ENCODE measurements at regions not wholly inside any gene's neighbourhood (a gene's known extent, or its start where the extent isn't known, plus 50 kb on each side); places are given as distances from the start of the nearest gene placed in this dataset.
"Not testable (repeated sequence)": the region's sequence is repeated elsewhere in the genome, so short reads cannot be mapped to it uniquely, and the experiment has no call there.

DNA sequence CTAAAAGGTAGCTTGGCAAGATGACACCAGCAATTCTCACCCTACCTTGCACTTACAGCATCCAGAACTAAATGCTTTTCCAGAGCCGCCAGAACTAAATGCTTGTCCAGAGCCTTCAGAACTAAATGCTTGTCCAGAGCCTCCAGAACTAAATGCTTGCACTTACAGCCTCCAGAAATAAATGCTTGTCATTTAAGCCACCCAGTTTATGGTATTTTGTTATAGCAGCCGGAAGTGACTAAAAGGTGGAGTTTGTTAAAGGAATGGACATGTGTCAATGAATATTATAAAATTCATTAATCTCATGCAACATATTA, 133.5 kb downstream of the GPX5 start:
- DNase-seq: no peak

DNA sequence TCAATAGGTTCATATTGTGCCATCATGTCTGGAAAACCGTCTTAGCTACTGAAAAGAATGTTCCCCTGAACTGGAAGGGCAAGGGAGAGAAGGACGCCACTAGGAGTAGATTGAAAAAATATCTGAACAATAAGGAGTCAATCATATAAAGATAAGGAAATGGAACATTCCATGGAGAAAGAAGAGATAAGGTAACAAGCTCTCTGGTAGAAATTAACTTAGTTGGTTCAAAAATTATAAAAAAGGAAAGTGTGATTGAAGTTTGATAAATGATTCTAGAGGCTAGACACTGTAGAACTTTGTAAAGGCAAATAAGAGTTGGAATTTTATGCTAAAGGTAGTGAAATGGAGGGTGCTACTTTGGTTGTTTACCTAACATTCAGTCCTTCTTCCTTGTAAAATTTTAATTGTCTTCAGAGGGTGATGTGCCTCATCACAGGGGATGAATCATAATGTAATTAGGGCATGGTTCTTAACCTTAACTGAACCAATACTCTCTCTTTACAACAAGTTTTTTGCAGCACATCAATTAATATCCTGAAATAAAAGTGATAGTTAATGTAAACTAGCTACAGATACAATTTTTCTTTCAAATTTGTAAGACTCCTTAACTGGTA, 135.5 kb downstream of the GPX5 start:
- no peak for DNase-seq

DNA sequence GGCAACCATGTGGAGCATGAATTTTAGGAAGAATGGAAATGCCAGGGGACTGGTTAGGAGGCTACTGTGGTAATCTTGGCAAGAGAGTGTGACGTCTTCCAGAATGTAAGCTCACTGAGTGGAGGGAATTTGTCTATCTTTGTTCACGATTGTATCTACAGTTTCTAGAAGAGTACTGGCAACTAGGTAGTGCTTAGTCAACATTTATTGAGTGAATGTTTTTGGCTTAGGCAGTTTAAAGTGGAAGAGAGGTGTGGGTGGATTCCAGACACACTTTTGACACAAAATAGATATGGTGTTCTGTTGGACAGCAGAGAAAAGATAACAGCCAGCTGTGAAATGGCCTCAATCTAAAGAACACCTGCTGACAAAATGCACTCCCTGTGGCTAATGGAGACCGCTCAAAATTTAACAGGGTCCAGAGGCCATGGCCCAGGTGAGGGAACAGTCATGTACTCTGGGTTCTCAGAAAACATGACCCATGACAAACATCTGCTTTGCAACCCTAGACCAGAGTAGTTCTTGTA, 139.3 kb downstream of the GPX5 start:
- no peak for DNase-seq

GRCh38 chr6:28673417-28673786, 147.7 kb downstream of the GPX5 start:
- DNase-seq: no peak

GRCh38 chr6:28673787-28674671, 148.3 kb downstream of the GPX5 start:
- peak; percentile 40 for DNase-seq

DNA sequence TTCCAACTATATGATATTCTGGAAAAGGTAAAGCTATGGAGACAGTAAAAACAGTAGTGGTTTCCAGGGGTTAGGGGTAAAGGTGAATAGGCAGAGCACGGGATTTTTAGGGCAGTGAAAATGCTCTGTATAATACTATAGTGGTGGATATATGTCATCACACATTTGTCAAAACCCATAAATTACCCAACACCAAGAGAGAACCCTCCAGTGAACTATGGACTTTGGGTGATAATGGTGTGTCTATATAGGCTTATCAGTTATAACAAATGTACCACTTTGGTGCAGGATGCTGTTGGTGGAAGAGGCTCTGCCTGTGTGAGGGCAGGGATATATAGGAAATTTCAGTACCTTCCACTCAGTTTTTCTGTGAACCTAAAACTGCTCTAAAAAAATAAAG, 149.9 kb downstream of the GPX5 start:
- DNase-seq: no peak

DNA sequence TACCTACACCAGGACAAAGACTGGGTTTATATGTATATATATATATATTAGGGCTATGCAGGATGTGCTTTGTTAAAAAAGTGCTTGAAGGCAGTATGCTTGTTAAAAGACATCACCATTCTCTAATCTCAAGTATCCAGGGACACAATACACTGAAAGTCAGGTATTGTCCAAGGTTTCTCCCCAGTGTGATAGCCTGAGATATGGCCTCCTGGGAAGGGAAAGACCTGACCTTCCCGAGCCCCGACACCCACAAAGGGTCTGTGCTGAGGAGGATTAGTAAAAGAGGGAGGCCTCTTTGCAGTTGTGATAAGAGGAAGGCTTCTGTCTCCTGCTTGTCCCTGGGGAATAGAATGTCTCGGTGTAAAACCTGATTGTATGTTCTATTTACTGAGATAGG, 156.9 kb downstream of the GPX5 start:
- DNase-seq: no peak

DNA sequence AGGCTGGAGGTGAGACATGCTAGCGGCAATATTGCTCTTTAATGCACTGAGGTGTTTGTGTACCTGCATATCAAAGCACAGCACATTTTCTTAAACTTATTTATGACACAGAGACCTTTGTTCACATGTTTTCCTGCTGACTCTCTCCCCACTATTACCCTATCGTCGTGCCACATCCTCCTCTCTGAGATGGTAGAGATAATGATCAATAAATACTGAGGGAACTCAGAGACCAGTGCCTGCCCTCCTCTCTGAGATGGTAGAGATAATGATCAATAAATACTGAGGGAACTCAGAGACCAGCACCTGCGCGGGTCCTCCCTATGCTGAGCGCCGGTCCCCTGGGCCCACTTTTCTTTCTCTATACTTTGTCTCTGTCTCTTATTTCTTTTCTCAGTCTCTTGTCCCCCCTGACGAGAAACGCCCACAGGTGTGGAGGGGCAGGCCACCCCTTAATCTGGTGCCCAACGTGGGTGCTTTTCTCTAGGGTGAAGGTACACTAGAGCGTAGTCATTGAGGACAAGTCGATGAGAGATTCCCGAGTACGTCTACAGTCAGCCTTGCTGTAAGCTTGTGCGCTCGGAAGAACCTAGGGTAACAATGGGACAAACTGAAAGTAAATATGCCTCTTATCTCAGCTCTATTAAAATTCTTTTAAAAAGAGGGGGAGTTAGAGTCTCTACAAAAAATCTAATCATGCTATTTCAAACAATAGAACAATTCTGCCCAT, 157.4 kb downstream of the GPX5 start:
- not testable (repeated sequence) for DNase-seq

- peak; percentile 4 for DNase-seq
These were observed 158.4 kb downstream of the GPX5 start for GRCh38 chr6:28683945-28684538.

GRCh38 chr6:28685960-28686359, 160.3 kb downstream of the GPX5 start:
- not testable (repeated sequence) for DNase-seq

DNA sequence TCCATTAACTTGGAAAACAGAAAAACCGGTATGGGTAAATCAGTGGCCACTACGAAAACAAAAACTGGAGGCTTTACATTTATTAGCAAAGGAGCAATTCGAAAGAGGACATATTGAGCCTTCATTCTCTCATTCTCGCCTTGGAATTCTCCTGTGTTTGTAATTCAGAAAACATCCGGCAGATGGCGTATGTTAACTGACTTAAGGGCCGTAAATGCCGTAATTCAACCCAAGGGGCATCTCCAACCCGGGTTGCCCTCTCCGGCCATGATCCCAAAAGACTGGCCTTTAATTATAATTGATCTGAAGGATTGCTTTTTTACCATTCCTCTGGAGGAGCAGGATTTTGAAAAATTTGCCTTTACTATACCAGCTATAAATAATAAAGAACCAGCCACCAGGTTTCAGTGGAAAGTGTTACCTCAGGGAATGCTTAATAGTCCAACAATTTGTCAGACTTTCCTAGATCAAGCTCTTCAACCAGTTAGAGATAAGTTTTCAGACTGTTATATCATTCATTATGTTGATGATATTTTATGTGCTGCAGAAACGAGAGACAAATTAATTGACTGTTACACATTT, 160.9 kb downstream of the GPX5 start:
- DNase-seq: peak; percentile 29

- not testable (repeated sequence) for DNase-seq
These were observed 161.8 kb downstream of the GPX5 start for GRCh38 chr6:28687309-28687981.

DNA sequence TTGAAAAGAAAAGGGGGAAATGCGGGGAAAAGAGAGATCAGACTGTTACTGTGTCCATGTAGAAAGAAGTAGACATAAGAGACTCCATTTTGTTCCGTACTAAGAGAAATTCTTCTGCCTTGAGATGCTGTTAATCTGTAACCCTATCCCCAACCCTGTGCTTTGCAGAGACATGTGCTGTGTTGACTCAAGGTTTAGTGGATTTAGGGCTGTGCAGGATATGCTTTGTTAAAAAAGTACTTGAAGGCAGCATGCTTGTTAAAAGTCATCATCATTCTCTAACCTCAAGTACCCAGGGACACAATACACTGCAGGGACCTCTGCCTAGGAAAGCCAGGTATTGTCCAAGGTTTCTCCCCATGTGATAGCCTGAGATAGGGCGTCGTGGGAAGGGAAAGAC, 166.3 kb downstream of the GPX5 start:
- DNase-seq: not testable (repeated sequence)

GRCh38 chr6:28693033-28693750, 167.5 kb downstream of the GPX5 start:
- no peak for DNase-seq

DNA sequence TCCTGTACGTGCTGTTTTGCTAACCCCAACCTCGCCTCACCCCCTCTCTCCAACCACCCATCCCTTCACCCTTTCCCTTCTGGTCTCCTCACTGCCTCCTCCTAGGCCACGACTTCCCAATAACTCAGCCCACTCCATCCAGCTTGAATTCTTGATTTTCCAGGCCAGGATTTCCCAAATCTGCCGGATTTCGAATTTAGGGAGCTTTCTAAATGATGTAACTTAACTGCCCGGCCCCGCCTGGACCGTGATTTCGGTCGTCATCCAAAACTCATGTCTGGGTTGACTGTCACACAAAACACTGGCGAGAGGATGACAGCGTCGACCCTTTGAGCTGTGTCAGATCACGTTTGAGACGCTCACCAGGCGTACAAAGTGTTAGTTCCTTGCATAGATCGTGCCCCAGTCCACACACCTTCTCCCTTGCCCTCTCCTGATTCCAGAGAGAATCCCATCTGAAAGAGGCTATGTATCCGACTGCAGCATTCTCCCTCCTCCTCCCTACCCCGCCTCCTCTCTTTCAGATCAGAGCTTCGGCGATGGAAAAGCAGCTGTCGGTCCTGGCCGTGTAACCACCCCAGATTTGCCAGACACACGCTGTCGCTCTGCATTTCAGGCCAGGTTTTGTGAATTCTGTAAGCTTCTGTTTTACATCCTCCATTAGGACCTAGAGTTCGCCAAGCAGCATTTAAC, 168.2 kb downstream of the GPX5 start:
- DNase-seq: no peak

DNA sequence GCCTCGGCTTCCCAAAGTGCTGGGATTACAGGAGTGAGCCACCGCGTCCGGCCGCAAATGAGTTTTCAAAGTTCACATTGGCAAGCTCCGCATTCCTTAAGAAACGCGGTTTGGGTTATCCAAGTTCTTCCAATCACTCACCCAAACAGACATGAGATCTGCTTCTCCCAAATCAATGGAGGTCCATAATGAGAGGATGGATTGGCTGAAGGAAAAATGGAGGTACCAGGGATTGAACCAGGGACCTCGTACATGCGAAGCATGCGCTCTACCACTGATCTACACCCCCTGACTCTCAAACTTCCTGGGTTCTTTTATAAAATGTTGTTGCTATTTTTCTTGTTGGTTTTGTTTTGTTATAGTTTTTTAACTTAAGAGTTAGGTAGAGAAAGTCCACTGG, 170.0 kb downstream of the GPX5 start:
- DNase-seq: peak; percentile 2

- DNase-seq: no peak
These were observed 170.5 kb downstream of the GPX5 start for GRCh38 chr6:28696167-28696566.

DNA sequence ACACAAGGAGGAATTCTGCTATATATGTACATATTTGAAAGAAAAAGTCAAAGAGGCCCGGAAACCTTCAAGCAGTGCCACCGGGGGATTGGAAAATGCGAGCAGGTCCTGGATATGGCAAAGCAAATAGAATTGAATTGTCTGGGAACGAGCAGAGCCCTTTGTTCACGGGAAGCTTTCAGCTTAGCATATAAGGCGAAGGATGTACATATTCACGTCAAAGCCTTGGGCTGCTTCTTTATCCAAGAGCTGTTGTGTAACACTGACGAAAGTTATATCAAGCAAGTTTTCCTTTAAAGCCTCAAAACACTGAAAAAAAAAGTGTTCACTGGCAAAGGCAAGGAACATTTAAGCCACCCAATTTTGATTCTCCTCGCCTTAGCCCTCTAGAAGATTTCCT, 171.0 kb downstream of the GPX5 start:
- DNase-seq: no peak

DNA sequence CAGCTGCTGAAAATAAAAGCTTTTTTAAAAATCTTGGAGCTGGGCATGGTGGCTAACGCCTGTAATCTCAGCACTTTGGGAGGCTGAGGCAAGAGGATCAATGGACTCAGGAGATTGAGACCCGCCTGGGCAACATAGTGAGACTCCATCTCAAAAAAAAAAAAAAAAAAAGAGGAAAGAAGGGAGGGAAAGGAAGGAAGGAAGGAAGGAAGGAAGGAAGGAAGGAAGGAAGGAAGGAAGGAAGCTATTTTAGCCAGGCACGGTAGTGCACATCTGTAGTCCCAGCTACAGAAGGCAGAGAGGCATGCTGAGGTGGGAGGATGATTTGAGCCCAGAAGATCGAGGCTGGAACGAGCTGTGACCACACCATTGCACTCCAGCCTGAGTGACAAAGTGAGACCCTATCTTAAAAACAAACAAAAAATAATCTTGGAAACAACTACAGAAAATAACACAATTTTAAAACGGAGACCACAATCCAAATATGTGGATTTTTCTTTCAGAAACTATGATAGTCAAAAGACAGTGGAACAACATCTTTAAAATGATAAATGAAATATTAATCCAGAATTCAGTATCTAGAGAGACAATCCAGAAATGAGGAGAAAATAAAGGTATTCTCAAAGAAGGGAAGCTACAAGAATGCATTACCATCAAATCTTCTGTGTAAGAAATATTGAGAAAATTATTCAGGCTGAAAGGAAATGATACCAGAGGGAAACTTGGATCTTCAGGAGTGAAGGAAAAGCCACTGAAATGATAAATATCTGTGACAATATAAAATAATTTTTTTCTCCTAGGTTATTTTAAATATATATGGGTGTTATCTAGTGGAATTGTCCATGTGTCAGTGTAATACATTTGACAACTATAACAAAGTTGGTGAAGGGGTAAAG, 182.0 kb downstream of the GPX5 start:
- DNase-seq: no peak

Data from NCI-H446 treated with DMSO at 0.1 percent for 48 hours (cell line).